WTC11 (cell line): ENCODE measurements at regions not wholly inside any gene's neighbourhood (a gene's known extent, or its start where the extent isn't known, plus 50 kb on each side); places are given as distances from the start of the nearest gene placed in this dataset.

Experiments
- CREM ChIP-seq: sonication (generic); formaldehyde crosslinking; IDR thresholded peaks from 2 replicates; pipeline ENCODE4 v1.8.1; 2022; ENCODE audit warnings: mild to moderate bottlenecking, missing genetic modification reagents, moderate library complexity
- CTCF ChIP-seq: fragments of 200-600 bp; IDR thresholded peaks from 2 replicates; pipeline ENCODE4 v1.8.0; 2022; ENCODE audit warnings: antibody characterized with exemption
- E2F1 ChIP-seq: sonication (generic); formaldehyde crosslinking; IDR thresholded peaks from 2 replicates; pipeline ENCODE4 v1.8.0; 2022; ENCODE audit warnings: mild to moderate bottlenecking, missing genetic modification reagents
- FOXP1 ChIP-seq: sonication (generic); formaldehyde crosslinking; IDR thresholded peaks from 2 replicates; pipeline ENCODE4 v1.8.0; 2022; ENCODE audit warnings: missing genetic modification reagents, mild to moderate bottlenecking, moderate library complexity, borderline replicate concordance
- KAT7 ChIP-seq: sonication (generic); formaldehyde crosslinking; IDR thresholded peaks from 2 replicates; pipeline ENCODE4 v1.8.1; 2023; ENCODE audit warnings: missing genetic modification reagents, mild to moderate bottlenecking, borderline replicate concordance
- NFE2L1 ChIP-seq: sonication (generic); formaldehyde crosslinking; IDR thresholded peaks from 2 replicates; pipeline ENCODE4 v1.8.1; 2023; ENCODE audit warnings: missing genetic modification reagents
- ZNF121 ChIP-seq: sonication (generic); formaldehyde crosslinking; IDR thresholded peaks from 2 replicates; pipeline ENCODE4 v1.8.0; 2023; ENCODE audit warnings: missing genetic modification reagents

- TF ChIP-seq CTCF (no peak), FOXP1 (no peak), CREM (CRISPR knock-in tag) (no peak), KAT7 (CRISPR knock-in tag) (no peak), E2F1 (CRISPR knock-in tag) (no peak), ZNF121 (CRISPR knock-in tag) (no peak), NFE2L1 (CRISPR knock-in tag) (no peak)
Observed at GRCh38 chr1:30382496-30382895, 340.9 kb downstream of the MATN1 start.
